ENCODE measurements at regions not wholly inside any gene's neighbourhood (a gene's known extent, or its start where the extent isn't known, plus 50 kb on each side); places are given as distances from the start of the nearest gene placed in this dataset.

GRCh38 chr5:171701100-171701541, 84.5 kb upstream of the SMIM23 start:
- no peak for TF ChIP-seq CTCF (IDR thresholded peaks at IDR 0.05 in 4 of 5, conservative IDR thresholded peaks at IDR 0.05 in 1 of 5)
- no peak for TF ChIP-seq POLR2A (IDR thresholded peaks at IDR 0.05)

All from gastrocnemius medialis (tissue), 4 donors.